Body of pancreas (tissue), 4 donors: ENCODE measurements at regions not wholly inside any gene's neighbourhood (a gene's known extent, or its start where the extent isn't known, plus 50 kb on each side); places are given as distances from the start of the nearest gene placed in this dataset.

Experiments used
- ATAC-seq: fragments of 150-250 bp; one replicate; pipeline ENCODE4 v1.9.1; 2016
- DNase-seq, 4 donors: peaks; one replicate each; pipeline ENCODE4 v3.0.0-alpha.2; 2019
- H3K27ac ChIP-seq, 4 donors: fragments of 200-600 bp; sonication (generic); 1 replicate in 3 of 4; 2 replicates in 1 of 4; pipeline versions ENCODE4 v1.5.1 to v1.6.1; 2016 to 2019; ENCODE audit warnings: mild to moderate bottlenecking in 1 of 4, mixed read lengths in 1 of 4, moderate library complexity in 1 of 4
- H3K27me3 ChIP-seq, 2 donors: fragments of 200-600 bp; sonication (generic); one replicate each; pipeline ENCODE4 v1.6.0; 2016; ENCODE audit warnings: mild to moderate bottlenecking in 1 of 2
- H3K36me3 ChIP-seq, 2 donors: fragments of 200-600 bp; sonication (generic); replicated peaks in 1 of 2; 2 replicates each; pipeline ENCODE4 v1.5.1; 2016; ENCODE audit warnings: low read depth in 2 of 2; ENCODE audit not compliant: insufficient read depth in 1 of 2
- H3K4me1 ChIP-seq: fragments of 200-600 bp; sonication (generic); one replicate; pipeline ENCODE4 v1.6.0; 2016
- H3K4me3 ChIP-seq, 2 donors: fragments of 200-600 bp; sonication (generic); 1 replicate in 1 of 2; 2 replicates in 1 of 2; pipeline ENCODE4 v1.5.1; 2016 to 2019
- H3K9me3 ChIP-seq, 3 donors: fragments of 200-600 bp; sonication (generic); 1 replicate in 2 of 3; 2 replicates in 1 of 3; pipeline ENCODE4 v1.5.1; 2016
- CTCF ChIP-seq, 7 experiments: fragments of 450-650 bp in 4 of 7; fragments of 200-600 bp in 3 of 7; sonication (generic) in 3 of 7; IDR thresholded peaks; one replicate each; pipeline ENCODE4 v1.5.1; 2016 to 2019; ENCODE audit warnings: antibody characterized with exemption in 7 of 7
- POLR2A ChIP-seq, 3 donors: fragments of 450-650 bp; IDR thresholded peaks; one replicate each; pipeline ENCODE4 v1.6.1; 2016; ENCODE audit warnings: antibody characterized with exemption in 3 of 3, mild to moderate bottlenecking in 2 of 3
- WGBS, 2 donors: methylation state at CpG; one replicate each; pipeline ENCODE4 v1.1.5; 2017; 5-methylcytosine and 5-hydroxymethylcytosine counted together
- intact Hi-C: fragments of 100-400 bp; cut with DNase I; formaldehyde crosslinking; loops from one replicate; pipeline ENCODE4 v1.15.1; 2023

GRCh38 chr12:130078852-130079251, 83.4 kb upstream of the FZD10 start:
- 17 to 29% methylated on average over 3 of the region's 3 CpGs for whole genome bisulfite sequencing, 2 donors
- H3K27ac ChIP-seq: no peak overlapping the region

GRCh38 chr12:130079279-130079678, 83.0 kb upstream of the FZD10 start:
- H3K36me3 ChIP-seq: no peaks in the 10 kb centered on the region
- 52 to 55% methylated on average over 7 of the region's 7 CpGs for WGBS, 2 donors
- peak; percentile 27 for ATAC-seq
- intact Hi-C loops: no loop called here
- no peaks in the 10 kb centered on the region for H3K27me3 ChIP-seq
- H3K9me3 ChIP-seq: no peaks in the 10 kb centered on the region
- no peak overlapping the region for H3K4me3 ChIP-seq
- H3K4me1 ChIP-seq: no peaks in the 10 kb centered on the region
- TF ChIP-seq CTCF (IDR thresholded peaks at IDR 0.05): no peak
- no peak for TF ChIP-seq POLR2A (IDR thresholded peaks at IDR 0.05)
- DNase-seq: no peak
- no peak overlapping the region for H3K27ac ChIP-seq

More at GRCh38 chr12:130078852-130079251, 83.4 kb upstream of the FZD10 start:
- ATAC-seq (no peak), DNase-seq (no peak)
- H3K27me3 ChIP-seq: no peaks in the 10 kb centered on the region
- intact Hi-C loops: no loop called here
- no peaks in the 10 kb centered on the region for H3K4me1 ChIP-seq
- no peaks in the 10 kb centered on the region for H3K9me3 ChIP-seq
- H3K36me3 ChIP-seq: no peaks in the 10 kb centered on the region
- TF ChIP-seq CTCF (IDR thresholded peaks at IDR 0.05) (no peak), POLR2A (IDR thresholded peaks at IDR 0.05) (no peak)
- no peak overlapping the region for H3K4me3 ChIP-seq

GRCh38 chr12:130080205-130080604, 82.1 kb upstream of the FZD10 start:
- DNase-seq (no peak), ATAC-seq (no peak)
- Histone ChIP-seq H3K4me1 (no peaks in the 10 kb centered on the region), H3K4me3 (no peak overlapping the region), H3K27ac (no peak overlapping the region), H3K36me3 (no peaks in the 10 kb centered on the region), H3K9me3 (no peaks in the 10 kb centered on the region), H3K27me3 (no peaks in the 10 kb centered on the region)
- 36 to 52% methylated on average over 6 of the region's 6 CpGs for WGBS, 2 donors
- intact Hi-C loops: no loop called here
- no peak for TF ChIP-seq CTCF (IDR thresholded peaks at IDR 0.05)
- TF ChIP-seq POLR2A (IDR thresholded peaks at IDR 0.05): no peak

- H3K4me1 ChIP-seq: no peaks in the 10 kb centered on the region
- WGBS, 2 donors: 20 to 41% methylated on average over 13 of the region's 13 CpGs
- TF ChIP-seq CTCF (IDR thresholded peaks at IDR 0.05) (no peak), POLR2A (IDR thresholded peaks at IDR 0.05) (no peak)
- H3K27me3 ChIP-seq: no peaks in the 10 kb centered on the region
- DNase-seq: no peak
- no peaks in the 10 kb centered on the region for H3K36me3 ChIP-seq
- no peak for ATAC-seq
- H3K4me3 ChIP-seq: no peak overlapping the region
- H3K9me3 ChIP-seq: no peaks in the 10 kb centered on the region
- intact Hi-C loops: no loop called here
- no peak overlapping the region for H3K27ac ChIP-seq
Measured at GRCh38 chr12:130081117-130081805, 81.0 kb upstream of the FZD10 start.

GRCh38 chr12:130083002-130083401, 79.3 kb upstream of the FZD10 start:
- H3K36me3 ChIP-seq: no peaks in the 10 kb centered on the region
- WGBS, 2 donors: 55 to 65% methylated on average over 6 of the region's 6 CpGs
- no peaks in the 10 kb centered on the region for H3K9me3 ChIP-seq
- no peak overlapping the region for H3K27ac ChIP-seq
- ATAC-seq (no peak), DNase-seq (no peak)
- intact Hi-C loops: no loop called here
- H3K27me3 ChIP-seq: no peaks in the 10 kb centered on the region
- no peaks in the 10 kb centered on the region for H3K4me1 ChIP-seq
- no peak for TF ChIP-seq POLR2A (IDR thresholded peaks at IDR 0.05)
- TF ChIP-seq CTCF (IDR thresholded peaks at IDR 0.05): no peak
- no peak overlapping the region for H3K4me3 ChIP-seq
